ENCODE measurements at regions not wholly inside any gene's neighbourhood (a gene's known extent, or its start where the extent isn't known, plus 50 kb on each side); places are given as distances from the start of the nearest gene placed in this dataset.

DNA sequence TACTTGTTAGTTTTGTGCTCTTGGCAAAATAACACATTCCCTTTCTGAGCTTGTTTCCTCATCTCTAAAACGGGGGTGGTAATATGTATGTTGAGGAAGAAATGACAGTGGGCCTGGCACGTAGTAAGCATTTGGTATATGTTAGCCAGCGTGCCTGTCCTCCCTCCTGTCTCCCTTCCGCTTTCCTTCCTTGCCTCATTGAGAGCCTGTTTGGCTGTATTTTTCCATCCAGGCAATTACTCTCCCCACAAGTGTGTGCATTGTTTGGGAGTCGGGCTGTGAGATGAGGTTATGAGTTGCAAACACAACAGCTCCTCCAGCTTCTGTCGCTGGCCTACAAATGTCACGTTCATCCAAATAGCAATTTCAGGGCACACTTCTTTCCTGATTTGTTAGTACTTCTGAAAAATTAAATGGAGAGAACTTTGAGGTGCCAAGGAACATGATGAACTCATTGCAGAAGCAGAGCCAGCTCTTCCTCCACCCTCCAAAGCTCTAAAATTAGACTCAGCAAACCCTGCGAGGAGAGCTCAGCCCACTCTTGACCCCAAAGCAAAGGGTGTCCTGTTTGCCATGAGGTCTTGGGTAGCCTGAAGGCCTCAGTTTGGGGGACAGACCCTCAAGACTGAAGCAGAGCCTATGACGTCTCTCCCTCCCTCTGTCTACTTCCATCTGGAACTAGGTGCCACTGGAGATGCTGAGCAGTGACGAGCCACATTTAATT lies 50.7 kb upstream of the TOX2 start:
- TF ChIP-seq, protein P1, sequence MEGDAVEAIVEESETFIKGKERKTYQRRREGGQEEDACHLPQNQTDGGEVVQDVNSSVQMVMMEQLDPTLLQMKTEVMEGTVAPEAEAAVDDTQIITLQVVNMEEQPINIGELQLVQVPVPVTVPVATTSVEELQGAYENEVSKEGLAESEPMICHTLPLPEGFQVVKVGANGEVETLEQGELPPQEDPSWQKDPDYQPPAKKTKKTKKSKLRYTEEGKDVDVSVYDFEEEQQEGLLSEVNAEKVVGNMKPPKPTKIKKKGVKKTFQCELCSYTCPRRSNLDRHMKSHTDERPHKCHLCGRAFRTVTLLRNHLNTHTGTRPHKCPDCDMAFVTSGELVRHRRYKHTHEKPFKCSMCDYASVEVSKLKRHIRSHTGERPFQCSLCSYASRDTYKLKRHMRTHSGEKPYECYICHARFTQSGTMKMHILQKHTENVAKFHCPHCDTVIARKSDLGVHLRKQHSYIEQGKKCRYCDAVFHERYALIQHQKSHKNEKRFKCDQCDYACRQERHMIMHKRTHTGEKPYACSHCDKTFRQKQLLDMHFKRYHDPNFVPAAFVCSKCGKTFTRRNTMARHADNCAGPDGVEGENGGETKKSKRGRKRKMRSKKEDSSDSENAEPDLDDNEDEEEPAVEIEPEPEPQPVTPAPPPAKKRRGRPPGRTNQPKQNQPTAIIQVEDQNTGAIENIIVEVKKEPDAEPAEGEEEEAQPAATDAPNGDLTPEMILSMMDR (IDR thresholded peaks at IDR 0.05; ENCODE audit: poor library complexity): no peak
- TF ChIP-seq EZH2 (IDR thresholded peaks at IDR 0.05; ENCODE audit: borderline replicate concordance) (no peak), EZH2phosphoT487 (IDR thresholded peaks at IDR 0.05; ENCODE audit: low read depth, severe bottlenecking, unreplicated experiment) (no peak)
